Esophagus squamous epithelium (tissue), 5 donors: ENCODE measurements at regions not wholly inside any gene's neighbourhood (a gene's known extent, or its start where the extent isn't known, plus 50 kb on each side); places are given as distances from the start of the nearest gene placed in this dataset.
A peak's percentile ranks its signal among the peaks of the same experiment; 100 is the strongest.

Experiments
- DNase-seq: peaks from one replicate; lab custom pipeline; 2025; lab: John Stamatoyannopoulos, UW
- H3K27ac ChIP-seq, 4 donors: fragments of 200-600 bp; sonication (generic); one replicate each; pipeline ENCODE4 v1.5.1; 2016 to 2019; ENCODE audit warnings: mild to moderate bottlenecking in 1 of 4
- H3K27me3 ChIP-seq, 4 donors: fragments of 200-600 bp; sonication (generic); 1 replicate in 3 of 4; 2 replicates in 1 of 4; pipeline versions ENCODE4 v1.5.1 to v1.6.0; 2017 to 2021; ENCODE audit warnings: antibody characterized with exemption in 1 of 4
- H3K36me3 ChIP-seq, 3 donors: fragments of 200-600 bp; sonication (generic); one replicate each; pipeline ENCODE4 v1.5.1; 2016 to 2019
- H3K4me1 ChIP-seq, 3 donors: fragments of 200-600 bp; sonication (generic); one replicate each; pipeline ENCODE4 v1.5.1; 2017 to 2019
- H3K4me3 ChIP-seq, 4 donors: fragments of 200-600 bp; sonication (generic); 1 replicate in 3 of 4; 2 replicates in 1 of 4; pipeline ENCODE4 v1.5.1; 2016 to 2019; ENCODE audit warnings: mild to moderate bottlenecking in 2 of 4, moderate library complexity in 1 of 4
- H3K9me3 ChIP-seq, 3 donors: fragments of 200-600 bp; sonication (generic); one replicate each; pipeline ENCODE4 v1.5.1; 2016 to 2019
- POLR2A ChIP-seq, 4 donors: fragments of 450-650 bp; IDR thresholded peaks; one replicate each; pipeline ENCODE4 v1.6.1; 2017; ENCODE audit warnings: antibody characterized with exemption in 4 of 4, mild to moderate bottlenecking in 4 of 4, moderate library complexity in 3 of 4
- WGBS, 2 donors: methylation state at CpG; one replicate each; pipeline ENCODE4 v1.1.5; 2018; 5-methylcytosine and 5-hydroxymethylcytosine counted together
- intact Hi-C: fragments of 100-400 bp; cut with DNase I; formaldehyde crosslinking; loops from one replicate; pipeline ENCODE4 v1.15.0; 2022
- TF ChIP-seq, protein P1 (sequence below), 6 experiments: fragments of 450-650 bp in 4 of 6; fragments of 200-600 bp in 2 of 6; sonication (generic) in 2 of 6; IDR thresholded peaks; one replicate each; pipeline ENCODE4 v1.5.1; 2016 to 2019; ENCODE audit warnings: antibody characterized with exemption in 6 of 6, mild to moderate bottlenecking in 4 of 6, moderate library complexity in 4 of 6
- donor health status: DM: yes; HTN: yes; CAD: no.

DNA sequence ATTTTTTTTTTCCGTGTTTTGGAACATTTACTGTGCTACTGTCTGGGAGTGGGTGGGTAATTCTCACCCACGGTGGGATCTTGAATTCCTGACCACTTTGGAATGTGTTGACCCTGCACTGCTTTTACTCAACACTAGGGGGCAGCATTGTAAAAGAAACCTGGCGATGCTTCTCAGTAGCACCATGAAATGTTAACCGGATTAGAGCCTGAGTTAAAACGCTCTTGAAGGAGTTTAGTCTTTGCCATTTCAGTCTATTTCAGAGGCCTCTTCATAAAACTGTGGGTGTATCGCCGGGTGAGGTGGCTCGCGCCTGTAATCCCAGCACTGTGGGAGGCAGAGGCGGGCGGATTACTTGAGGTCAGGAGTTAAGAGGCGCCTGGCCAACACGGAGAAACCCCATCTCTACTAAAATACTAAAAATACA is 79.0 kb upstream of the PRNP start:
- no peaks in the 10 kb centered on the region for H3K36me3 ChIP-seq
- TF ChIP-seq, protein P1, sequence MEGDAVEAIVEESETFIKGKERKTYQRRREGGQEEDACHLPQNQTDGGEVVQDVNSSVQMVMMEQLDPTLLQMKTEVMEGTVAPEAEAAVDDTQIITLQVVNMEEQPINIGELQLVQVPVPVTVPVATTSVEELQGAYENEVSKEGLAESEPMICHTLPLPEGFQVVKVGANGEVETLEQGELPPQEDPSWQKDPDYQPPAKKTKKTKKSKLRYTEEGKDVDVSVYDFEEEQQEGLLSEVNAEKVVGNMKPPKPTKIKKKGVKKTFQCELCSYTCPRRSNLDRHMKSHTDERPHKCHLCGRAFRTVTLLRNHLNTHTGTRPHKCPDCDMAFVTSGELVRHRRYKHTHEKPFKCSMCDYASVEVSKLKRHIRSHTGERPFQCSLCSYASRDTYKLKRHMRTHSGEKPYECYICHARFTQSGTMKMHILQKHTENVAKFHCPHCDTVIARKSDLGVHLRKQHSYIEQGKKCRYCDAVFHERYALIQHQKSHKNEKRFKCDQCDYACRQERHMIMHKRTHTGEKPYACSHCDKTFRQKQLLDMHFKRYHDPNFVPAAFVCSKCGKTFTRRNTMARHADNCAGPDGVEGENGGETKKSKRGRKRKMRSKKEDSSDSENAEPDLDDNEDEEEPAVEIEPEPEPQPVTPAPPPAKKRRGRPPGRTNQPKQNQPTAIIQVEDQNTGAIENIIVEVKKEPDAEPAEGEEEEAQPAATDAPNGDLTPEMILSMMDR (IDR thresholded peaks at IDR 0.05), result peak; percentile 90 to 99 (median 96)
- TF ChIP-seq POLR2A (IDR thresholded peaks at IDR 0.05), result no peak
- DNase-seq, result no peak
- peaks cover 0 to 43% (median 0%) of the 10 kb centered on the region in 4 donors for H3K27me3 ChIP-seq
- 24 to 29% methylated on average over 7 to 13 of the region's 13 CpGs for WGBS, 2 donors
- no peaks in the 10 kb centered on the region for H3K9me3 ChIP-seq
- H3K4me1 ChIP-seq, result no peaks in the 10 kb centered on the region
- intact Hi-C loops, result no loop called here
- H3K4me3 ChIP-seq, result no peak overlapping the region
- H3K27ac ChIP-seq, result no peak overlapping the region

DNA sequence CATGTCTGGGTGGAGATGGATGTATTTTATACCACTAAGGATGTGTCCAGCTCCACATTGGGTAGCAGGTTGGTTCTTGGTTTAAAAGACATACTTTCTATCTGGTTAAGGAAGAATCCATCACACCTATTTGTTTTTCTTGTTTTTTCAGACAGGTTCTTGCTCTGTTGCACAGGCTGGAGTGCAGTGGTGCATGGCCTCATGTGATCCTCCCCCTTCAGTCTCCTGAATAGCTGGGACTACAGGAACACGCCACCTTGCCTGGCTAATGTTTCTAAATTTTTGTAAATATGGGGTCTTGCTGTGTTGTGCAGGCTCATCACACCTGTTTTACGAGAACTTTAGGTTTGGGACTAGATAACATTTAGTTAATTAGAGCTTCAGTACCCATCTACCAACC is 80.2 kb upstream of the PRNP start:
- intact Hi-C loops, result no loop called here
- Histone ChIP-seq H3K36me3 (no peaks in the 10 kb centered on the region), H3K9me3 (no peaks in the 10 kb centered on the region), H3K27me3 (peaks cover 0 to 49% (median 0%) of the 10 kb centered on the region in 4 donors), H3K27ac (no peak overlapping the region), H3K4me3 (no peak overlapping the region), H3K4me1 (peaks cover 0 to 8% (median 0%) of the 10 kb centered on the region in 3 donors)
- TF ChIP-seq POLR2A (IDR thresholded peaks at IDR 0.05), result no peak
- TF ChIP-seq, protein P1 (IDR thresholded peaks at IDR 0.05), result no peak
- WGBS, 2 donors, result 85 to 90% methylated on average over 2 of the region's 2 CpGs
- DNase-seq, result no peak

DNA sequence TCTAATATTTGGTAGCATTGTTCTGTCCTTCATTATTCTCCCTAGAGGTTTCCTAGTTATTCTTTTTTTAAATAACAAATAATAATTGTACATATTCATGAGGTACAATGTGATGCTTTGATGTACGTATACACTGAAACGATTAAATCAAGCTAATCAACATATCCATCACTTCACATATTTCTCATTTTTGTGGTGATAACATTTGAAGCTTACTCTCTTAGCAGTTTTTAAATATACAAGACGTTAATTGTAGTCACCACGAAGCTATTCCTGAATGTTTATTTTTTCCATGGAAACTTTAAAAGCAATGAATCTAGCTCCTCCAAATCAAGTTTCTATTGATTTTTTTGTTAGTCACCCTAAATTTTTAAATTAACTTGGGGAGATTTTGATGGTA is 81.1 kb upstream of the PRNP start:
- Histone ChIP-seq H3K27me3 (peaks cover 0 to 52% (median 0%) of the 10 kb centered on the region in 4 donors), H3K27ac (no peak overlapping the region), H3K4me1 (peaks cover 0 to 10% (median 0%) of the 10 kb centered on the region in 3 donors), H3K4me3 (no peak overlapping the region), H3K36me3 (no peaks in the 10 kb centered on the region), H3K9me3 (no peaks in the 10 kb centered on the region)
- intact Hi-C loops, result no loop called here
- WGBS, 2 donors, result 57 to 63% methylated on average over 4 of the region's 4 CpGs
- TF ChIP-seq, protein P1 (IDR thresholded peaks at IDR 0.05), result no peak
- no peak for TF ChIP-seq POLR2A (IDR thresholded peaks at IDR 0.05)
- DNase-seq, result no peak

DNA sequence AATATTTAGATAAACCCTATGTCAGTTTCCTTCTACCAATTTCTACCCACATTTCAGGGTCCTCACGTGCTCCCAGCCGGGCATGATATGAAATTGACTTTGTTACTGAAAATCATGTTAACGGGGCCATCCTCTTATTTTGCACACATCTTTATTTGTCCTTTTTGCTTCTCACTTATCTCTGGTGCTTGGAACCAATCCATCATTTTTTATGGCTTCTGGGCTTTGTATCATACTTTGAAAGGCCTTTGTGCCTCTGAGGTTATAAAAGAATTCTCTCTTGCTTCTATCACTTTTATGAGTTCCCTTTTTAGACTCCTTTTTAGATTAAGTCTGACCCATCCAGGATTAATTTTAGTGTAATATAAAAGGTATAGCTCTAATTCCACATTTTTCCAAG is 81.7 kb upstream of the PRNP start:
- DNase-seq, result no peak
- Histone ChIP-seq H3K27ac (no peak overlapping the region), H3K4me1 (peaks cover 0 to 10% (median 0%) of the 10 kb centered on the region in 3 donors), H3K9me3 (no peaks in the 10 kb centered on the region), H3K4me3 (no peak overlapping the region), H3K27me3 (peaks cover 0 to 52% (median 0%) of the 10 kb centered on the region in 4 donors), H3K36me3 (no peaks in the 10 kb centered on the region)
- TF ChIP-seq, protein P1 (IDR thresholded peaks at IDR 0.05), result no peak
- TF ChIP-seq POLR2A (IDR thresholded peaks at IDR 0.05), result no peak
- intact Hi-C loops, result no loop called here
- WGBS, 2 donors, result 67 to 86% methylated on average over 3 of the region's 3 CpGs

DNA sequence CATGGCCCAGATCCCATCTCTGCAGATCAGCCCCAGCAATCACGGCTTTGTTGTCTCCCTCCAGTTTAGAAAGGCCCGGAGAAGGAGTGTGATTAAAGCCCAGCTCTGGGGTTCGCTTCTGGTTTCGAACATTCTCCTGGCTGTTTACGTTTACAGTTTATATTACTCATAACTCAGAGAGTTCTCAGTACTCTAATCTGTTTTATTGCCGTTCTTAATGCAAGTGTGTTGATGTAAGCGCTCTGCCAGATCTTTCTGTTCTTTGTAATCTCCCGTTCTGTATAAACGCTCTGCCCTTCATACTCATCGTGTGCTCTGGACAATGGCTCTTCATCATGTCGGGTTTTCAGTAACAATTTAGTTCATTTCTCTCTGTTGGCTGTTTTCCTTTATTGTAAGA is 82.5 kb upstream of the PRNP start:
- no peak overlapping the region for H3K27ac ChIP-seq
- H3K36me3 ChIP-seq, result no peaks in the 10 kb centered on the region
- H3K4me3 ChIP-seq, result no peak overlapping the region
- no peaks in the 10 kb centered on the region for H3K9me3 ChIP-seq
- H3K4me1 ChIP-seq, result peaks cover 0 to 10% (median 0%) of the 10 kb centered on the region in 3 donors
- 66 to 69% methylated on average over 10 to 11 of the region's 11 CpGs for WGBS, 2 donors
- intact Hi-C loops, result no loop called here
- no peak for TF ChIP-seq POLR2A (IDR thresholded peaks at IDR 0.05)
- TF ChIP-seq, protein P1 (IDR thresholded peaks at IDR 0.05), result no peak
- peaks cover 0 to 46% (median 0%) of the 10 kb centered on the region in 4 donors for H3K27me3 ChIP-seq
- no peak for DNase-seq
